ENCODE measurements at regions not wholly inside any gene's neighbourhood (a gene's known extent, or its start where the extent isn't known, plus 50 kb on each side); places are given as distances from the start of the nearest gene placed in this dataset.

GRCh38 chr4:115219862-115220261 is 106.4 kb upstream of the NDST4 start:
- TF ChIP-seq CTCF (IDR thresholded peaks at IDR 0.05) (no peak), POLR2A (IDR thresholded peaks at IDR 0.05) (no peak), POLR2AphosphoS5 (IDR thresholded peaks at IDR 0.05; ENCODE audit: insufficient read depth in 1 of 2, low read depth in 1 of 2) (no peak)

Data from vagina (tissue), 2 donors.